D341Med (cell line): ENCODE measurements at regions not wholly inside any gene's neighbourhood (a gene's known extent, or its start where the extent isn't known, plus 50 kb on each side); places are given as distances from the start of the nearest gene placed in this dataset.
"Not testable (repeated sequence)": the region's sequence is repeated elsewhere in the genome, so short reads cannot be mapped to it uniquely, and the experiment has no call there.

Experiments
- DNase-seq: peaks from one replicate; pipeline ENCODE4 v3.0.0; 2012; ENCODE audit warnings: low spot score

- not testable (repeated sequence) for DNase-seq
Observed at GRCh38 chr1:67902546-67903223, 69.4 kb upstream of the GNG12 start.

- no peak for DNase-seq
Observed at GRCh38 chr1:67898033-67898726, 64.9 kb upstream of the GNG12 start.

DNA sequence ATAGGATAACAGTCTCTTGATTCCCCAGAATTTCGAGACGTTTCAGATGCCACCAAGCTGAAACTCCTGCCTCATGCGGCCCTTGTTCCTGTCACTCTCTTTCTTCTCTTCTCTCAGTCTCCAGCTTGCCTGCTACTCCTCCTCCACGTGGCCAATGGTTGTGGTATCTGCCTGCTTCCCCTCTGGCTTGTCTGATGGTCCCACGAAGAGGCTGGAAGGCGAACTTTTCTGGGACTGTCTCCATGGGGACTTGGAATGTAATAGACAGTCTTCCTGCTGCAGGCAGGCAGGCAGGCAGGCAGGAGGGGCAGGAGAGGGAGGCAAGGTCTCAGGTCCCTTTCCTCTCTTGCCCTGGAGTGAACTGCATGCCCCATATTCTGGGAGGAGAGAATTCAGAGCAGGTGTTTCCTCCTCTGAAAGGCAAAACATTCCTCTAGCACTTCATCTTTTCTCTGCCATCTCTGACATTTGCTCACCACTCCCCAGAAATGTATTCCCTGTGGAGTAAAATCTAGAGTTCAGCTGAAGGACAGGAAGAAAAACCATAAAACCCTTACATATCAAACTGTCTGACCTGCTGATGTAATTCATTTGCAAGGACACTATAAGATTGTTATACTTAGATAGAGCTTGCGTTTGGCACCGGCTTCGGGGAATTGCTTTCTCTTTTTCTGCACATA, 64.1 kb upstream of the GNG12 start:
- DNase-seq, result no peak

GRCh38 chr1:67896826-67897225, 63.6 kb upstream of the GNG12 start:
- no peak for DNase-seq

GRCh38 chr1:67894981-67895735, 61.9 kb upstream of the GNG12 start:
- DNase-seq, result no peak

DNA sequence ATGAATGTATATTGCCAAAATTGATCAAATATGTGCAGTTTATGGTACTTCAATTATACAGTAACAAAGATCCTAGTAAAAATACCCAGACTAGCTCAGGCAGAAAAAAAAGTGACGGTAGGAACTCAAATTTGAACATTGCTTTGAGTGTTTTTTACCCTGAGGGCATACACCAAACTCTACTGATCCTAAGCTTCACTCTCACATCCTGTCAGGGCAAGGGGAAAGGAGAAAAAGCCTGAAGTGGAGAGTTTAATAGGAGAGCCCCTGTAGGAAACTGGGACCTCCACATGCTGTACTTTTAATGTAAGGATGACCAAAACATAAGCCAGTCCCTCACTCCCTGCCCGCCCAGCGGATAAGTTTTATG, 59.8 kb upstream of the GNG12 start:
- no peak for DNase-seq

- DNase-seq, result no peak
Observed at GRCh38 chr1:67892476-67893125, 59.3 kb upstream of the GNG12 start.

GRCh38 chr1:67890857-67891256, 57.6 kb upstream of the GNG12 start:
- DNase-seq, result peak; percentile 43

DNA sequence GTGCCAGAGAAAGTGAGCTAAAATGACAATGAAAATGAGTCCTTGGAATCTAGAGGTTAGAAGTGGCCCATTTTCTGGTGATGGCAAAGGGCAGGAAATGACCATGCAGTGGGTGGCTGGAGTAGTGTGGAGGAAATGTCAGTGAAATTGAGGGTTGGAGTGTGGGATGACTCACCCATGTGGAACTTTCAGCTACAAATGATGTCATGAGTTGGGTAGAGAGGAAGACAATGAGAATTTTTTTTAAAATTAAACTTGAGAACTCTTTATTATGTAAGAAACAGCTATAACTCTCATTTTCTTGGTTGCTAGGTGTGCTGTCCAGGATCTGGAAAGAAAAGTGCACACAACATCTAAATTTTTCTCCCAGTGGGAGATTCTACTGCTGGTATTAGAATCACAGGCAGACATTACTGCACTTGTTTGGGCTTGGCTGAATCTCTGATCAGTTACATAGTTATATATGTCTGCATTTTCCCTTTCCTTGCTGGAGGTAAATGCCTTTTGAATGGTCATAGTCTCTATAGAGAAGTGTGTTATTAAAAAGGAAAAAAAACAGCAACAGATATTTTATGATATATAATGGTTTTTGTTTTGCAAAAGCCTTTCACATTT, 56.8 kb upstream of the GNG12 start:
- DNase-seq, result no peak

- DNase-seq, result no peak
Observed at GRCh38 chr1:67889466-67889865, 56.2 kb upstream of the GNG12 start.

GRCh38 chr1:67888216-67889106, 55.2 kb upstream of the GNG12 start:
- no peak for DNase-seq

- DNase-seq, result no peak
Observed at GRCh38 chr1:67887146-67887545, 53.9 kb upstream of the GNG12 start.

DNA sequence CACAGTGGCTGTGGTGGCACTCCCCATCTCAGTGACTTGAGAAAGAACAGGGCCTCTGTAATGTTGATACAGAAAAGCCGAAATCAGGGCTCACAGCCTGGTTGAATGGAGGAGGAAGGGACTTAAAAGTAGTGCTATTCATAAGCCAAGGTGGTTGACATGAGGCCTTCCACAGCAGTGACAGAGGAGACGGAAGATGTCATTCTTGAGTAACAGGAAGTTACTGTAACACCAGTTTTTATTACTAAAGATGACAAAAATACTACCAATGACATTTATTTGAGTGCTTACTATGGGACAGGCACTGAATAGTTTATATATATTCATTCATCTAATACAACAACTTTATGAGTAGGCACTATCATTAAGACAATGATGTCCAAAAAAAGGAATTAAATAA, 52.8 kb upstream of the GNG12 start:
- no peak for DNase-seq

DNA sequence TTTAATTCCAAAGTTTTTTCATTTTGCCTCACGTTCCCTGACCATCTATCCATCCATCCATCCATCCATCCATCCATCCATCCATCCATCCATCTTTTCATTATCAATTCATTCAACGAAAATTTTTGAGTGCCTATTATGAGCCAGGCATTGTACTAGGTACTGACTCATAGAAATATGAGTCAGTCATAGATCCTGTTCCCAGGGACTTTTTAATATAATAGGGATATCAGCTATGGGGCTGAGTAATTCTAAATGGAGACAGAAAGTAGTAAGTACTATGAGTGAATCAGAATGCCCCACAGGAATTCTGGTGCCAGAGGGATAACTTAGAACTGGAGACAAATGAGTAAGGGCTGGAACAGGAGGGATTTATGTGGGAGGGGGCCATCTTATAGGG, 49.8 kb upstream of the GNG12 start:
- no peak for DNase-seq
